ENCODE measurements at regions not wholly inside any gene's neighbourhood (a gene's known extent, or its start where the extent isn't known, plus 50 kb on each side); places are given as distances from the start of the nearest gene placed in this dataset.

- no peaks in the 10 kb centered on the region for H3K9me3 Mint-ChIP-seq (ENCODE audit: unreplicated experiment)
- H3K36me3 Mint-ChIP-seq (ENCODE audit: low read depth, unreplicated experiment) = no peaks in the 10 kb centered on the region
- Histone ChIP-seq H3K9me3 (ENCODE audit: insufficient read depth, low read depth, low read length) (no peaks in the 10 kb centered on the region), H3K79me2 (ENCODE audit: insufficient read depth, low read length) (no peaks in the 10 kb centered on the region), H3K36me3 (ENCODE audit: insufficient read depth, low read length) (no peaks in the 10 kb centered on the region), H3K4me2 (ENCODE audit: low read length) (no peak overlapping the region), H3K27ac (ENCODE audit: low read depth, low read length) (no peak overlapping the region), H2AFZ (ENCODE audit: low read depth, low read length) (no peak overlapping the region), H3K27me3 (ENCODE audit: insufficient read depth, low read length) (no peaks in the 10 kb centered on the region), H3K4me3 (ENCODE audit: insufficient read depth, low read depth, low read length) (no peak overlapping the region), H4K20me1 (ENCODE audit: insufficient read depth, low read length) (no peaks in the 10 kb centered on the region), H3K4me1 (ENCODE audit: insufficient read depth, low read length) (no peaks in the 10 kb centered on the region), H3K9ac (ENCODE audit: low read length) (no peak overlapping the region)
- H3K27me3 Mint-ChIP-seq (ENCODE audit: low read depth, unreplicated experiment) = no peaks in the 10 kb centered on the region
- H3K4me3 Mint-ChIP-seq (ENCODE audit: unreplicated experiment) = no peak overlapping the region
- H3K27ac Mint-ChIP-seq (ENCODE audit: unreplicated experiment) = no peak overlapping the region
- no peaks in the 10 kb centered on the region for H3K4me1 Mint-ChIP-seq (ENCODE audit: low read depth, unreplicated experiment)
- DNase-seq (ENCODE audit: low read depth) = no peak
- no peak for TF ChIP-seq CTCF (IDR thresholded peaks at IDR 0.05; ENCODE audit: insufficient read depth, low read depth, low read length)
- no peak for FAIRE-seq
These were observed 1736.7 kb upstream of the PRR20A start for GRCh38 chr13:55403887-55404487.

- H3K9me3 ChIP-seq (ENCODE audit: insufficient read depth, low read depth, low read length) = no peaks in the 10 kb centered on the region
- Mint-ChIP-seq H3K27me3 (ENCODE audit: low read depth, unreplicated experiment) (no peaks in the 10 kb centered on the region), H3K27ac (ENCODE audit: unreplicated experiment) (no peak overlapping the region), H3K36me3 (ENCODE audit: low read depth, unreplicated experiment) (no peaks in the 10 kb centered on the region), H3K4me1 (ENCODE audit: low read depth, unreplicated experiment) (no peaks in the 10 kb centered on the region), H3K4me3 (ENCODE audit: unreplicated experiment) (no peak overlapping the region), H3K9me3 (ENCODE audit: unreplicated experiment) (no peaks in the 10 kb centered on the region)
- no peak overlapping the region for H3K27ac ChIP-seq (ENCODE audit: low read depth, low read length)
- no peak for DNase-seq (ENCODE audit: low read depth)
- H3K36me3 ChIP-seq (ENCODE audit: insufficient read depth, low read length) = no peaks in the 10 kb centered on the region
- H3K4me2 ChIP-seq (ENCODE audit: low read length) = no peak overlapping the region
- no peaks in the 10 kb centered on the region for H3K4me1 ChIP-seq (ENCODE audit: insufficient read depth, low read length)
- no peaks in the 10 kb centered on the region for H4K20me1 ChIP-seq (ENCODE audit: insufficient read depth, low read length)
- H3K4me3 ChIP-seq (ENCODE audit: insufficient read depth, low read depth, low read length) = no peak overlapping the region
- H3K27me3 ChIP-seq (ENCODE audit: insufficient read depth, low read length) = no peaks in the 10 kb centered on the region
- no peak overlapping the region for H3K9ac ChIP-seq (ENCODE audit: low read length)
- TF ChIP-seq EZH2 (IDR thresholded peaks at IDR 0.05; ENCODE audit: insufficient read depth, low read length) (no peak), CTCF (IDR thresholded peaks at IDR 0.05; ENCODE audit: insufficient read depth, low read depth, low read length) (no peak)
- FAIRE-seq = no peak
- no peak overlapping the region for H2AFZ ChIP-seq (ENCODE audit: low read depth, low read length)
- H3K79me2 ChIP-seq (ENCODE audit: insufficient read depth, low read length) = no peaks in the 10 kb centered on the region
These were observed 1730.1 kb upstream of the PRR20A start for GRCh38 chr13:55410398-55411330.

GRCh38 chr13:55418095-55418494, 1722.6 kb upstream of the PRR20A start:
- FAIRE-seq (no peak), DNase-seq (ENCODE audit: low read depth) (no peak)
- H3K9ac ChIP-seq (ENCODE audit: low read length) = no peak overlapping the region
- Mint-ChIP-seq H3K4me3 (ENCODE audit: unreplicated experiment) (no peak overlapping the region), H3K4me1 (ENCODE audit: low read depth, unreplicated experiment) (no peaks in the 10 kb centered on the region), H3K27me3 (ENCODE audit: low read depth, unreplicated experiment) (no peaks in the 10 kb centered on the region), H3K9me3 (ENCODE audit: unreplicated experiment) (no peaks in the 10 kb centered on the region), H3K27ac (ENCODE audit: unreplicated experiment) (no peak overlapping the region), H3K36me3 (ENCODE audit: low read depth, unreplicated experiment) (no peaks in the 10 kb centered on the region)
- no peaks in the 10 kb centered on the region for H3K4me1 ChIP-seq (ENCODE audit: insufficient read depth, low read length)
- H3K79me2 ChIP-seq (ENCODE audit: insufficient read depth, low read length) = no peaks in the 10 kb centered on the region
- no peak overlapping the region for H2AFZ ChIP-seq (ENCODE audit: low read depth, low read length)
- H3K4me3 ChIP-seq (ENCODE audit: insufficient read depth, low read depth, low read length) = no peak overlapping the region
- H4K20me1 ChIP-seq (ENCODE audit: insufficient read depth, low read length) = no peaks in the 10 kb centered on the region
- H3K9me3 ChIP-seq (ENCODE audit: insufficient read depth, low read depth, low read length) = no peaks in the 10 kb centered on the region
- H3K27me3 ChIP-seq (ENCODE audit: insufficient read depth, low read length) = no peaks in the 10 kb centered on the region
- H3K36me3 ChIP-seq (ENCODE audit: insufficient read depth, low read length) = no peaks in the 10 kb centered on the region
- no peak for TF ChIP-seq CTCF (IDR thresholded peaks at IDR 0.05; ENCODE audit: insufficient read depth, low read depth, low read length)
- TF ChIP-seq EZH2 (IDR thresholded peaks at IDR 0.05; ENCODE audit: insufficient read depth, low read length) = no peak
- no peak overlapping the region for H3K4me2 ChIP-seq (ENCODE audit: low read length)
- H3K27ac ChIP-seq (ENCODE audit: low read depth, low read length) = no peak overlapping the region

All from astrocyte (in vitro differentiated cells and primary cell).